Activated CD4-positive, alpha-beta T cell treated with anti-CD3 and anti-CD28 coated beads, Interleukin-2, amount 50 U/mL, for 16 hours (primary cell): ENCODE measurements at regions not wholly inside any gene's neighbourhood (a gene's known extent, or its start where the extent isn't known, plus 50 kb on each side); places are given as distances from the start of the nearest gene placed in this dataset.
A peak's percentile ranks its signal among the peaks of the same experiment; 100 is the strongest.
"Not testable (repeated sequence)": the region's sequence is repeated elsewhere in the genome, so short reads cannot be mapped to it uniquely, and the experiment has no call there.

Experiments used
- DNase-seq: peaks from one replicate; pipeline ENCODE4 v3.0.0-alpha.2; 2020

DNA sequence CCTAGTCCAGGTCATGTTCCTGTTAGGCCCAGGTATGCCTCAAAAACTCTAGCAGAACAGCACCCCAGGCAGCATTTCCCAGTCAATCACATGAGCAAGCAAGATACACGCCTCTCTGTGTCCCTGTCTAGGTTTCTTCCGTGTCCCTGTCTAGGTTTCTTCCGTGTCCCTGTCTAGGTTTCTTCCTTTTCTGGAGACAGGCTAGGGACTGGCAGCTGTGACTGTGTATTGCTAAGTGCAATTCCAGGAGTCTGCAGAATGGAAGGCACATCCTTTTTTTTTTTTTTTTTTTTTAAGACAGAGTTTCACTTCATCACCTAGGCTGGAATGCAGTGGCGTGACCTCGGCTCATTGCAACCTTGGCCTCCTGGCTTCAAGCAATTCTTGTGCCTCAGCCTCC lies 77.6 kb downstream of the SETD4 start:
- no peak for DNase-seq

DNA sequence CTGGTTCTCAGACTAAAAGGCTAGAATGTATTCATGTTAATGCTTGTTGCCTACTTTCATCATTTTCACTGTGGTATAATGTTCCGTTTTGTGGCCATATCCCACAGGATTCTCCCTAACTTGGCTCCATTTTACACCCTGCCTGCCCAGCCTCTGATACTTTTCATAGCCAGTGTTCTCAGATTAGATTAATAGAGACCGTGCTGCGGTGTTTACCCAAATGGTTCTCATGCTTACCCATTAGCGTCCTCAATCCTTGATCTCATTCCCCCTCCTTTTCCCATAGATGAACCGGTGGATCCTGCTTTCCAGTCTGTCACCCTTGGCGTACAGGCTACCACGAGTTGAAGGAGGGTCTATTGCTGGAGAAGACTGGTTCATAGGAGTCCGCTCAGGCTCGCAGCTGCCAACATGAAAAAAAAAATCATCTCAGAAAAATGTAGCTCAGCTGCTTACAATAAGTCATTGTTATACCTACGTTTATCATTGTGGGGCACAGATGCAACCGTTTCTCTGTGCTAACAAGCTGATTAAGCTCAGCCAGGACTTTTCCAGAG lies 78.7 kb downstream of the SETD4 start:
- DNase-seq = no peak

DNA sequence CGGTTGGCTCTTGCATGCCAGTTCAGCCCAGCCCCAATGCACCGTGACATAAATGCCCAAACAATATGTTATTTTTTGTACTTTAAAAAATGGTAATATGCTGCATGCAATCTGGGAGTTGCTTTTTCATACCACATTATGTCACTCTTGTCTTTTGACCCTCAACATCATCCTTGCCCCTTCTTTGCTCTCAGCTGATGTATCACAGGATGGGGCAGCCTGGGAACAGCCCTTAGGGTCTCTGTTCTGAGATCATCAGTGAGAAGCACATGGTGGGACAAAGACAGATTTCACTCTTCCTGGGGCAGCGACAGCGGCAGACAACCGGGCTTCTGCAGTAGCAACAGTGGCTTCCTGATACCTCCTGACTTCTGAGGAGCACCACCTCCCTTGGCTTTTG lies 79.5 kb downstream of the SETD4 start:
- DNase-seq = no peak

DNA sequence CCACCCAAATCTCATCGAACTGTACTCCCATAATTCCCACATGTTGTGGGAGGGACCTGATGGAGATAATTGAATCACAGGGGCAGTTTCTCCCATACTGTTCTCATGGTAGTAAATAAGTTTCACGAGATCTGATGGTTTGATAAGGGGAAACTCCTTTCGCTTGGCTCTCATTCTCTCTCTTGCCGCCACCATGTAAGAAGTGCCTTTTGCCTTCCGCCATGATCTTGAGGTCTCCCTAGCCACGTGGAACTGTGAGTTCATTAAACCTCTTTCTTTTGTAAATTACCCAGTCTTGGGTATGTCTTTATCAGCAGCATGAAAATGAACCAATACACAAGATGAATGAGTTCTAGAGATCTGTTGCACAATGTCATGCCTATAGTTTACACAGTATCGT lies 82.5 kb downstream of the SETD4 start:
- DNase-seq = not testable (repeated sequence)

DNA sequence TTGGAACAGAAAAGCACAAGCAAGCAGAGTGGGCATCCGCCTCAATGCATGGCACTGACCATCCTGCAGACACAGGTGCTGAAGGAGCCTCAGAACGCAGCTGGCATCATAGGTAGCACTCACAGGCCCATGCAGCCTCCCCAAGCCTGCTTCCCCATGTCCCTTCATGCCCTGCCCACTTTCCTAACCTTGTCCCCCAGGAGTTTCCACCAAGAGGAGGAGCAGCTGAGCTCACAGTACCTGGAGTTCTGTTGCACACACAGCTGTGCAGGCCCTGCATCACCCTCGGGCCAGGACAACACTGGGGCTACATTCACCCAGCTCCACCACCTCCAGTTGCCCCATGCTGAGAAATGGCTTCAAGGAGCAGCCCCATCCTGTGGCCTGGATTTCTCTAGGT lies 83.4 kb downstream of the SETD4 start:
- DNase-seq = no peak

DNA sequence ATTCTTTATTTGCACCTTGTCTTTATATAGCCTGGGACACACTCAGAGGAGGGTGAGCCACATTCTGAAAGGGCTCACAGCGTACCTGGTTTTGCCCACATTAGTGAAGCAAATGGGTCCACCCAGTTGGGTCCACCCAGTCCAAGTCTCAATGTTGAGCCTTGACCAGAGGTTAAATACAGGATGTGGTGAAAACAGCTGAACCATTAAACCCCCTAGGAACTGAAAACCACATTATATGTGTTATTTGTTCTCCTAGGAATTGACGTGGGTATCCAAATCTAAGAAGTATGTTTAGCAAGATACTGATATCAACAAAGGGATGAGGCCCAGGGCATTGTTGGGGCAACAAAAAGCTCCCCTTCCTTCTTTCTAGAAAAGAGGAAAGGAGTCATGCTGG lies 83.8 kb downstream of the SETD4 start:
- DNase-seq = no peak

DNA sequence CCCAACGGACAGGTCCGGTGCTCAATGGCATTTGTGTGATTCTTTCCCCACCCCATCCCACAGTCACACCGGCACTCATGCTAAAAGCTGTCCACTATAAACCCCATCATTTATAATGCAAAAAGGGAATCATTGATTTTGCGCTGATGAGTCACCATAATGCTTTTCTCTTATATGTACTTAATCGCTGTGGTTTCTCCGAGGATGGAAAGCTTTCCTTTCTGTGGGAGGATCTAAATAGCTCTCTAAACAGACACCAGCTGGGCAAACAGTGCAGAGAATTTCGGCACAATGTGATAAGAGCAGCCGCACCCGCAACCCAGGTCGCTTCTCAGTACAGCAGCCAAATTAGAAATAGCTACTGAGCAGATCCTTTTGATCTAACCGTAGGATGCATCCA lies 85.6 kb downstream of the SETD4 start:
- DNase-seq = no peak

DNA sequence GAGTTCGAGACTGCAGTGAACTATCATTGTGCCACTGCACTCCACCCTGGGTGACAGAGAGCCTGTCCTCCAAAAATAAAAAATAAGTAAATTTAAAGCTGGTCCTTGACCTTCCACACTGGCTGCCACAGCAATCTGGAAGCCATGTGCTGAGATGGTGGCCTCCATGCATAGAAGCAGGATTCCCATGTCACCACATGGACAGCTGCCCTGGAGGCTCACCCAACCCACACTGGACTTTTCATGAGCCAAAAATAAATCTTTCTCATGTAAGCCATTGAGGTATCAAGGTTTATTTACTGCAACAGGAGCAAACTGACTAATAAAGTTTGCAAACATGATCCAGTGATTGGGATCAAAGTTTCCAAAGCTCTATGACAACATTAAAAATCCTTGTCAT lies 88.5 kb downstream of the SETD4 start:
- no peak for DNase-seq

DNA sequence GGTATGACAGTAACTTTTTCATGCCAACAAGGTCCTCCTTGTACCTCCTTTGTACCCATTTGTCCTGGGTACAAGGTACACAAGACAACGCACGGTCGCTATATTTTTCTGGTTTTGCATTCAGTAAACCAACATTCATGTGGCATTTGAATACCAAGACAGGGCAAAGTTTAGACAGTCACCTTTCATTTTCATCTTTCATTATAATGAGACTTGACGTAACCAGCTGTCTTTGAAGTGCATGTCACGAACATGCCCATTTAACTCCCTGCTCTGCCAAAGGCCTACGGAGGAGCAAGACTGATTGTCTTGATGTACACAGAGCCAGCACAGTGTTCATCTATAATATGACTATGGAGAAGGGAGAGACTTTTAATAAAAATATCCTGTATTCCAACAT lies 91.0 kb downstream of the SETD4 start:
- no peak for DNase-seq

DNA sequence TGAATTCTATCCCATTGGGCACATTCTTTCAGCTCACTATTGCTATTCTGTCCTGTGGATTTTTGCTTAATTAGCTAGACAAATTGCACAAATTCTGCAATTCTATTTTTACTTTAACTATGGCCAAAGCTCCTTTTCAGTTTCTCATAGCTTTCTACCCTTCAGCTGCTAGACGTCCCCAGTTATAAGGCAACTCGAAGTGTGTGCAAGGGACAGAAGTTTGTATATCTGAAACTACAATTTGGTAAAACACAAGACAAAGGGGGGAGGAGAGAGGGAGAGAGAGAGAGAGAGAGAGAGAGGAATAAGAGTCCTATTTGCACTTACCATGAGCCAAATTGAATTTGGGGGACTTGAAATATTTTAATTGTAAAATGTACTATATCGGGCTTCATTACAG lies 91.8 kb downstream of the SETD4 start:
- DNase-seq = no peak

DNA sequence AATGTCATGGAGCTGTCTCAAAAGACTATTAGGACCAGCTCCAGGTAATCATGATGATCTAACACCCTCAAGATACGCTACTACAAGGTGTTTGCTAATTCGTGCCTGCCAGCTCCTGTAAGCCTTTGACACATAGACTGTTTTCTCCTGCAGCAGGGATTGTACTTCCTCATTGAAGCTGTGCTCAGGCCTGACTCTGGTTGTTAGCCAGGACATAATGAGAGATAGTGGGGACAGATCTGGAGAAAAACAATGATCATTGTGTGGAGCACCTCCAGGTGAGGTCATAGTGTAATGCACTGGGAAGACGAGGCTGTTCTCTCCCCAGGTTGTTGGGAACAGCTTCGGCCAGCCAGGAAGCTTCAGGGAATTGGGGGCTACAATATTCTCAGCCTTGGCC lies 94.6 kb downstream of the SETD4 start:
- no peak for DNase-seq

DNA sequence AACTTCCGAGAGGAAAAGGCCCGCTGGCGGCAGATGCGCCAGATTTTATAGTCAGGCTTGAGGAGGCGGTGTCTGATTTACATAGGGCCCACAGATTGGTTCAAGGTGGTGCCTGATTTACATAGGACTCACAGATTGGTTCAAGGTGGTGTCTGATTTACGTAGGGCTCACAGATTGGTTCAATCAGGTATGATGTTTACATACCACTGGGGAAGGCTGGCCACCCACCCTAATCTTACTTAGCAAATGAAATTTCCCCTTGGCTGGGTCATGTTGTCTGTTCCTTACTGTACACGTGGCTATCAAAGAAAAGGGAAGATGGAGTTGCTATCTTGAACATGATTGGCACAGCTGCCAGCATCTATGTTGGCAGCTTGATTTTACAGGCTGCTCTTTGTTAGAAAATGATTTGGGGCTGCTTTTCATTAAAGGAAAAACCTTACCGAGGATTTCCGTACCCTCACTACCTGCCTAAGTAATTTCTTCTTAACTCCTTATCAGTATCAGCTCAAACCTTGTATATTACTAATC lies 96.3 kb downstream of the SETD4 start:
- DNase-seq = no peak

DNA sequence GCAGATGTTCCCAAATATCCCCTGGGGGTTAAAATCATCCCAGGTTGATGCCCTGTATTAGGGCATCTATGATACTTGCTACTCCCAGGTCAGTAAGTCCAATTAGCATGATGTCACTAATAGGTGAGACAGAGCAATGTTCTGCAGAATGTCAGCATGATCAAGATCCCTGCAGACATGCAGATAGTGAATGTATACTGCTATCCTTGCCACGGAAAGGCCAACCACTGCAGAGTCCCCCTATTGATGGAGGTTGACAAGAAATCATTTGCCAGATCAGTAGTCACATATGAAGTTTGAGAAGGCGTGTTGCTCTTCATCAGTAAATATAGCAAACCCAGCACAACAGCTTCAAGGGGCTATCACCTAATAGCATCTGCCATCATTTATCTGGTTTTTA lies 97.4 kb downstream of the SETD4 start:
- DNase-seq = no peak

DNA sequence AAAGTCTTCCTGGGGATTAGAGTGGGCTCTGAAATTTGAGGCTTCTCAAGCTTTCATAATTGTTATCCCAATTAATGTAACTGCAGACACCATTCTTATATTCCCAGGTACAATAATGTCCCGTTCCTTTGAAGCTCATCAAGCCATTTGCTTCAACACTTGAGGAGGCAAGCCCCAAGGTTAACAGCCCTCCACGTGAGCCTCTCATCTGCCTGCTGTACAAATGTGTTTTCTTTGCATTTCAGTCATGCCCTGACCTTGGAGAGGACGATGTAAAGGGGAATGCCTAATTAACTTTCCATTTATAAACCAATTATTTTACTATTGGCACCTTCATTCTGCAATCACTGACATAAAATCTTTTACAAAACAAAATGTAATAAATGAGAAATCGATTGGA lies 106.3 kb downstream of the SETD4 start:
- DNase-seq = no peak

DNA sequence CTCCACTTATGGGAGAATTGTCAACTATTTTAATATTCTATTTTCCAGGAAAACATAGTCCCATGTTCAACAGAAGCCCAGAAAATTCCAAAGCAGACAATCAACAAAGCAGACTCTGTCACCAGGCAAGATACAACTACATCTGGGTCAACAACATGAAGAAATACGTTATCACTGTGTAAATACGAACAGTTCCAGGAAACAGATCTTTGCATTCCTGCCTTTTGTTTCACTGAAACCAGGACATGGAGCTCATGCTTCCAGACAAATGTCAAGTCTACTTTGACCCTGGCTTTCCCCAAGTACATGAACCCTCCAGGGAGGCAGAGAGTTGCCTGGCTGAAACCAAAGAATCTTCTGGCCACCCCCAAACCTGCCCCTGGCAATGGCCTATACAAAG lies 106.7 kb downstream of the SETD4 start:
- no peak for DNase-seq

DNA sequence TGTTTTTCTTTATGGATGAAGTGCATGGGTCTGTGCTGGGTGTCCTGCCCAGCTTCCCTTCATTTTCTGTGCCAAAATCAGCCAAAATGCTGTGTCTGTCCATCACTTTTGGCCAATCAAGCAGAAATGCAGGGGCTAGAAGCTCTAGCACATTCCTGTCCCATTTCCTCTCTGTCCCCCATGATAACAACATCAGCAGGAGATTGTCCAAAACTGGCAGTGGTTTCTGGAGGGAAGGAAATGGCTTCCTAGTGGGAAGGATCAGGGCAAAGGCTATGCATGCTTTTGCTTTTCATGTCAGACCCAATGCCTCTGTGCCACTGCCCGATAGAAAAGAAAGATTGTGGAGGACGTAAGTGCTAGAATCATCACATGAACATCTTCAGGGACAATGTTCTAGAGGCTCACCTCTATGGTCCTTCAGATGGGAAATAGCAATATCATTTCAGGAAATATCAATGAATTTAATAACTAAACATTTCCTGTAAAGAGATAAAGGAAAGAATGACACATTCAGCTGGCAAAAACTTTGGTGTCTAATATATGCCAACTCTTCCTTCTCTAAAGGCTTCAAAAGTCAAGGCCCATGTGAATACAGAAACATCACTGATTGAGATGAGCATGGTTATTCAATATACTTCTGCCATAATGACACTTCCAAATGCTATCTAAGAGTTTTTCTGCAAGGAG lies 107.5 kb downstream of the SETD4 start:
- DNase-seq = no peak

DNA sequence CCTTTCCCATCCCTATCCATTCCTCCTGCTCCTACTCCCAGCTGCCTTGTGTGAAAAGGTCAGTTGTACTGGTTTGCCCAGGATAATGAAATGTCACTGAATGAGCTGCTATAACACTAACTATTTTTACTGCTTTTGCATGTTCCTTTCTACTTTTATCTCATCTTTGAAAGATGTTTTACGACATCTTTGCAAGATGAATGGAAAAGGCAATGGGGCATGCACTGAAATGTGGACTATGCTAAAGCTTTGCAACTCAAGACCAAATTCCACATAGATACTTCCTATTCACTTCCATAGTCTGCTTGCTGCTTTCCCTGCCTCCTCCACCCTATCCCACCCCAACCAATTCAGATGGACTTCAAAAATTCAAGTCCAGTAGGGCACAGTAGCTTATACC lies 111.3 kb downstream of the SETD4 start:
- no peak for DNase-seq

DNA sequence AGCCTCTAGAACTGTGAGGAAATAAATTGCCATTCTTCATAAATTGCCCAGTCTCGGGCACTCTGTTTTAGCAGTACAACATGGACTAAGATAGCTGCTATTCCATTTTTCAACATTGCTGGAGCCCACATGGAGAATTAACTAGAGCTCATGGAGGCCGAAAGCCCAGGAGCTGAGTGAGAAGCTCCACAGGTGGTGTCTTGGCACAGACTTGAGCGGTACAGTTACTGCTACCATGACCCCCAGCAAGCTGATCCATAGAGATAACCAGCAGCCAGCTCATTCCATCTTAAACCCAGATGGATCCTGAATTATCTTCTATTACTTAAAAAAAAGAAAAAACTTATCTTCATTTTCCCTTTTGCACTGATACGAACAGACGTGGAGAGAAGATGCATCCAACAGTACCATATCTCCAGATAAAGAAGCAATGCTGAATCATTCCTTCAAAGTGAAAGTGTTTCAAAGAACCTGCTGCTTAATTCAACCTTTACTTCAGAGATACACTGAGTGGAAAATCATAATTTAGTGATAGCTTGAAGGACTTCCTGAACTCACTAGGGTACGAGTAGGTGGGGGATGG lies 115.1 kb downstream of the SETD4 start:
- DNase-seq = no peak

DNA sequence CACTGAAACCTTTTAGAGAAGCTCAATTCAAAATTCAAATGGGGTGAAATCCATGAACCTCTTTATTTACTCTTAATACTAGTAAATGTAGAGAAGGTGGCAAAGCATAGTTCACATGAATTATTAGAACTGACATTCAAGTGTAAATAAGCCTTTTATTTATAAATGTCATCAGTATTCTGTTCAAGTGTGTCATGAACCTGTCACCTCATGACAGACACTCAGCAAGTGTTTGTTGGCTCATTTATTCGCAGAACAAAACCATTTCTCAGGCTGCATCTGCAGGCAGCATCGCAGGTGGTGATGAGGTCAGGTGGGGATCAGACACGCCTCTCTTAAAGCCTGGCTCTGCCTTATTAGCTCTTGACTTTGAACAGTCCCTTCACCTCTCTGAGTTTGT lies 116.6 kb downstream of the SETD4 start:
- DNase-seq = no peak

DNA sequence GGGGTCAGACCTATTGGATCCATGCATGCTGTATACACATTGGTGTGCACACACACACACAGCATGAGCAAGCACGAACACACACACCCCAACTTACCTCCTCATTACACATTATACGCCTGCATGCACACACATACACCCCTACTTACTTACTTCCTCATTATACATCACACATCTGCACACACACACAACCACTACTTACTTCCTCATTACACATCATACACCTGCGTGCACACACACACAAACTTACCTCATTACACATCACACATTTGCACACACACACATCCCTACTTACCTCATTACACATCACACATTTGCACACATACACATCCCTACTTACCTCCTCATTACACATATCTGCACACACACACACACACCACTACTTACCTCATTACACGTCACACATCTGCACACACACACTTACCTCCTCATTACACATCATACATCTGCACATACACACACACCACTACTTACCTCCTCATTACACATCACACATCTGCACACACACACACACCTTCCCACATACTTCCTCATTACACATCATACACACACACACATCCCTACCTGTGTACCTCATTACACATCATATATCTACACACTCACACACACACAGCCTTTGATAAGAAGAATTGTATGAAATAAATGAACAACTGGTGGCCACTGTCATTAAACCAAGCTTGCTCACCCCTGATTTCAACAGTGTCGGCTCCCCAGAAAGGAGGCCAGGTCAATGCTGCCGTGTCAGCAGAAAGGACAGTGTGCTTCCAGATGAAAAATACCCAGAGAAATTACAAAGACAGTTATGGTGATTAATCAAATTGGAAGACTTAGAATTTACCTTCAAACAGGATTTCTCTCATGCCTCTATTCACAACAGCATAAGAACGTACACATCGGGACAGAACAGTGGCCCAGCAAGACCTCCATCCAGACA lies 117.8 kb downstream of the SETD4 start:
- DNase-seq = no peak

DNA sequence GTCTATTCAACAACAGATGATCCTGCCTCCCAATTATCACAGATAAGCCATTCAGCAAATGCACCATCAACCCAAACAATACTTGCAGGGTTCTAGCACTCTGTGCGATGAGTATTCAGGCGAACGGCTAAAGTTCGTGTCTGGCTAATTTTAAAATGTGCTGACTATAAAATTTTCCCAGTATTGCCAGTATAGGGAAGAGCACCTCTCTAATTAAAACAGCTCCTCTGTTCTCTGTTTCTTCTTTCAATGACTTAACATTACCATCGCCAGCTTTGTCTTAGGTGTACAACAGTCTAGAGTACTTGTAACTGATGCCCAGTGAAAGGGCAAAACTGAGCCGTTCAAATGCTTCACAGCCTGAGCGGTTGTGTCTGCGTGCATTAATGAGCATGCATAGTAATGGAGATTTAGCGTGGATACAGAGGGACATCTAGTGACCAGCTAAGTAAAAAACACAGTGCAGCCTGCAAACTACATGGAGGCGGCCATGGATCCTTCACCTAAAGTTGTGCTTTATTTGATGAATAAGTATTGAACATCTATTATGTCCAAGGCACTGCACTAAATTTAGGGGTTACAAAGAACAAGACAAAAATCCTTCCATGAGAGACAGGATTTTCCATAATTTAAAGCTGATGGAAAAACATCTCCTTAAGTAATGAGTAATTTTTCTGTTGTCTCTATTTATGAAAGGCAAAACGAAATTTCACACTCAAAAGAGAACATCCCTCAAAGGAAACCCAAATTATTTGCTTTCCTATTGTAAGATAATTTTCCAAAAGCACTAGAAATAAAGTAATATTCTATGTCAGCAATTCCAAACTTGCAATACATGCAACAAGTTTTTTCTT lies 120.0 kb downstream of the SETD4 start:
- peak; percentile 23 for DNase-seq

DNA sequence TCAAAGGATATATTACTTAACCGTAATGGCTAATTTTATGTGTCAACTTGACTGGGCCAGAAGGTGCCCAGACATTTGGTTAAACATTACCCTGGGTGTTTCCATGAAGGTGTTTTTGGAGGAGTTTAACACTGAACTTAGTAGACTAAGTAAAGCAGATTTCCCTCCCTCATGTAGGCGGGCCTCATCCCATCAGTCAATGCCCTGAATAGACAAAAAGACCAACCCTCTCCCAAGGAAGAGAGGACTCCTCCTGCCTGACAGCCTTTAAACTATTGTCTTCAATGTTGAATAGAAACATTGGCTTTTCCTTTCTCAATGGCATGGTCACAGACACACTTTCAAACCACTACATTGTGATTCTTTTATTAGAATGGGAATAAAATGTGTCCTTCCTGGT lies 121.9 kb downstream of the SETD4 start:
- no peak for DNase-seq

DNA sequence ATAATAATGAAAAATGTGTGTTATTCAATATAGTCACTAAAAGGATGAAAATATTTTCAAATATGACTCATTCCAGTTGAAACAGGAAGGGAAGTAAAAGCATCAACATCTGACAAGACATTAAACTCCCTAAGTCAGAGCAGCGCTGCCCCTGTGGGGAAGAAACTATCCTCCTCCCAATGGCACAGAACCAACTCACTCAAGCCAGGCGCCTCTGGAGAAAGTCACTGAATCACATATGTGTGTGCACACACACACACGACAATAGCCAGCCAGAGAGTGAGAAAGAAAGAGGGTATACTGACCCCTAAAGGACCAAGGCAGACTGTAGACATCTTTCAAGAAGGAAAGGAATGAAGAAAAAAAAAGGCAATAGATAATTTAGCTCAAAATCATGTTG lies 126.9 kb downstream of the SETD4 start:
- DNase-seq = no peak
